Astrocyte (in vitro differentiated cells and primary cell): ENCODE measurements at regions not wholly inside any gene's neighbourhood (a gene's known extent, or its start where the extent isn't known, plus 50 kb on each side); places are given as distances from the start of the nearest gene placed in this dataset.
A peak's percentile ranks its signal among the peaks of the same experiment; 100 is the strongest.

ENCODE experiments used
- DNase-seq: peaks from one replicate; pipeline ENCODE4 v3.0.0-alpha.2; 2010; ENCODE audit warnings: low read depth
- FAIRE-seq: peaks from 2 replicates; lab custom pipeline; 2011; peaks lifted over from hg19 to GRCh38; lab: Jason Lieb, UNC
- H2AFZ ChIP-seq: 2 replicates; pipeline ENCODE4 v1.6.0; 2012; ENCODE audit warnings: low read depth, low read length, inconsistent platforms
- H3K27ac ChIP-seq: 2 replicates; pipeline ENCODE4 v1.5.1; 2011; ENCODE audit warnings: low read depth, low read length, inconsistent platforms
- H3K27me3 ChIP-seq: 2 replicates; pipeline ENCODE4 v1.6.0; 2011; ENCODE audit warnings: low read length, inconsistent platforms; ENCODE audit not compliant: insufficient read depth
- H3K36me3 ChIP-seq: 2 replicates; pipeline ENCODE4 v1.5.1; 2011; ENCODE audit warnings: low read length, inconsistent platforms; ENCODE audit not compliant: insufficient read depth
- H3K4me1 ChIP-seq: 2 replicates; pipeline ENCODE4 v1.5.1; 2011; ENCODE audit warnings: low read length, inconsistent platforms; ENCODE audit not compliant: insufficient read depth
- H3K4me2 ChIP-seq: 2 replicates; pipeline ENCODE4 v1.6.0; 2012; ENCODE audit warnings: low read length, inconsistent platforms
- H3K4me3 ChIP-seq: 2 replicates; pipeline ENCODE4 v1.5.1; 2011; ENCODE audit warnings: low read depth, mild to moderate bottlenecking, low read length, inconsistent platforms; ENCODE audit not compliant: insufficient read depth
- H3K79me2 ChIP-seq: 2 replicates; pipeline ENCODE4 v1.6.0; 2012; ENCODE audit warnings: mild to moderate bottlenecking, low read length, inconsistent platforms; ENCODE audit not compliant: insufficient read depth
- H3K9ac ChIP-seq: 2 replicates; pipeline ENCODE4 v1.6.0; 2012; ENCODE audit warnings: mild to moderate bottlenecking, low read length, inconsistent platforms
- H3K9me3 ChIP-seq: 2 replicates; pipeline ENCODE4 v1.5.1; 2012; ENCODE audit warnings: low read depth, mild to moderate bottlenecking, low read length, inconsistent platforms; ENCODE audit not compliant: insufficient read depth
- H4K20me1 ChIP-seq: 2 replicates; pipeline ENCODE4 v1.6.0; 2012; ENCODE audit warnings: low read length, inconsistent platforms; ENCODE audit not compliant: insufficient read depth
- H3K27ac Mint-ChIP-seq: one replicate; pipeline ENCODE4 v1.8.0; 2021; ENCODE audit warnings: mild to moderate bottlenecking, mixed read lengths; ENCODE audit not compliant: unreplicated experiment
- H3K27me3 Mint-ChIP-seq: one replicate; pipeline ENCODE4 v1.8.0; 2021; ENCODE audit warnings: low read depth, mixed read lengths; ENCODE audit not compliant: unreplicated experiment
- H3K36me3 Mint-ChIP-seq: one replicate; pipeline ENCODE4 v1.8.0; 2021; ENCODE audit warnings: low read depth, mixed read lengths; ENCODE audit not compliant: unreplicated experiment
- H3K4me1 Mint-ChIP-seq: one replicate; pipeline ENCODE4 v1.8.0; 2021; ENCODE audit warnings: low read depth, mixed read lengths; ENCODE audit not compliant: unreplicated experiment
- H3K4me3 Mint-ChIP-seq: one replicate; pipeline ENCODE4 v1.8.0; 2021; ENCODE audit warnings: mild to moderate bottlenecking, moderate library complexity, mixed read lengths; ENCODE audit not compliant: unreplicated experiment
- H3K9me3 Mint-ChIP-seq: one replicate; pipeline ENCODE4 v1.8.0; 2021; ENCODE audit warnings: mild to moderate bottlenecking, mixed read lengths; ENCODE audit not compliant: unreplicated experiment
- EZH2 ChIP-seq: IDR thresholded peaks from 2 replicates; pipeline ENCODE4 v1.6.1; 2012; ENCODE audit warnings: mild to moderate bottlenecking, low read length, inconsistent platforms; ENCODE audit not compliant: insufficient read depth
- TF ChIP-seq, protein P1 (sequence below): IDR thresholded peaks from 2 replicates; pipeline ENCODE4 v1.5.1; 2011; ENCODE audit warnings: low read depth, mild to moderate bottlenecking, inconsistent platforms, low read length, moderate library complexity; ENCODE audit not compliant: insufficient read depth

DNA sequence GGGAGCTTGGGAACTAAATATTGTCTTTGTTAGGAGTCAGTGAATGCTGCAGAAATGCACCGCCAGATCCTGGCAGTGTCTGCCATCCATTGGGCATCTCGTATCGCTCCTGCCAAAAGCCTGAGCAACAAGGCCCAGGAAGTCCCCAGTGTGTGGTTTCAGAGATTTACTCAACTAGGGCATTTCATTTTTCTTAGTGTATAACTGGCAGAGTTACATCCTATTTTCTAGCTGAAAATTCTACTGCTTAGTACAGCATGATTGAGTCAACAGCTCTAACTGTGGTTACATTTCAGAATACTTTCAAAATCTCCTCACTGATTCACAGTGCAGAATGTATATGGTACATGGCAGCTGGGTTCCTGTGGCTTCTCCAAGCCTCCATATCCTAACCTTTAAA lies 95.8 kb upstream of the CREB5 start:
- Histone ChIP-seq H3K4me1 (no peaks in the 10 kb centered on the region), H3K9me3 (no peaks in the 10 kb centered on the region), H3K9ac (no peak overlapping the region), H3K79me2 (no peaks in the 10 kb centered on the region), H2AFZ (no peak overlapping the region), H3K27ac (no peak overlapping the region), H3K36me3 (no peaks in the 10 kb centered on the region), H3K4me2 (no peak overlapping the region), H4K20me1 (no peaks in the 10 kb centered on the region), H3K27me3 (peaks cover 45% of the 10 kb centered on the region), H3K4me3 (no peak overlapping the region)
- DNase-seq (peak; percentile 61), FAIRE-seq (no peak)
- Mint-ChIP-seq H3K4me3 (no peak overlapping the region), H3K27me3 (peaks cover 19% of the 10 kb centered on the region), H3K36me3 (no peaks in the 10 kb centered on the region), H3K27ac (peak overlapping the region; percentile 70), H3K9me3 (no peaks in the 10 kb centered on the region), H3K4me1 (peaks cover 18% of the 10 kb centered on the region)
- TF ChIP-seq EZH2, result no peak
- TF ChIP-seq, protein P1, sequence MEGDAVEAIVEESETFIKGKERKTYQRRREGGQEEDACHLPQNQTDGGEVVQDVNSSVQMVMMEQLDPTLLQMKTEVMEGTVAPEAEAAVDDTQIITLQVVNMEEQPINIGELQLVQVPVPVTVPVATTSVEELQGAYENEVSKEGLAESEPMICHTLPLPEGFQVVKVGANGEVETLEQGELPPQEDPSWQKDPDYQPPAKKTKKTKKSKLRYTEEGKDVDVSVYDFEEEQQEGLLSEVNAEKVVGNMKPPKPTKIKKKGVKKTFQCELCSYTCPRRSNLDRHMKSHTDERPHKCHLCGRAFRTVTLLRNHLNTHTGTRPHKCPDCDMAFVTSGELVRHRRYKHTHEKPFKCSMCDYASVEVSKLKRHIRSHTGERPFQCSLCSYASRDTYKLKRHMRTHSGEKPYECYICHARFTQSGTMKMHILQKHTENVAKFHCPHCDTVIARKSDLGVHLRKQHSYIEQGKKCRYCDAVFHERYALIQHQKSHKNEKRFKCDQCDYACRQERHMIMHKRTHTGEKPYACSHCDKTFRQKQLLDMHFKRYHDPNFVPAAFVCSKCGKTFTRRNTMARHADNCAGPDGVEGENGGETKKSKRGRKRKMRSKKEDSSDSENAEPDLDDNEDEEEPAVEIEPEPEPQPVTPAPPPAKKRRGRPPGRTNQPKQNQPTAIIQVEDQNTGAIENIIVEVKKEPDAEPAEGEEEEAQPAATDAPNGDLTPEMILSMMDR, result no peak

- FAIRE-seq, result no peak
Measured at GRCh38 chr7:28318101-28318762, 94.1 kb upstream of the CREB5 start.

DNA sequence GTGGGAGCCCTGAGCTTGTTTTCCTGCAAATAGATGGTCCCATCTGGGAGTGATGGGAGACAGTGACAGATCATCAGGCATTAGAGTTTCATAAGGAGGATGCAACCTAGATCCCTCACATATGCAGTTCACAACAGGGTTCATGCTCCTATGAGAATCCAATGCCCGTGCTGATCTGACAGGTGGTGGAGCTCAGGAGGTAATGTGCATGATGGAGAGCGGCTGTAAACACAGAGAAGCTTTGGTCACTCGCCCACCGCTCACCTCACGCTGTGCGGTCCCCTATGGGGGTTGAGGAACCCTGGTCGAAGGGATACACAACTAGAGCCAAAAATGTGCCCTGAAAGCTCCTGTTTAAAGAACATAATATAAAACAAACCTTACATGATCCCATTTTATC lies 88.5 kb upstream of the CREB5 start:
- no peak overlapping the region for H3K27ac ChIP-seq
- peaks cover 7% of the 10 kb centered on the region for H3K27me3 Mint-ChIP-seq
- no peaks in the 10 kb centered on the region for H3K9me3 ChIP-seq
- H3K4me1 Mint-ChIP-seq, result no peaks in the 10 kb centered on the region
- H3K79me2 ChIP-seq, result no peaks in the 10 kb centered on the region
- H3K9me3 Mint-ChIP-seq, result no peaks in the 10 kb centered on the region
- H2AFZ ChIP-seq, result no peak overlapping the region
- H3K9ac ChIP-seq, result no peak overlapping the region
- peaks cover 17% of the 10 kb centered on the region for H3K27me3 ChIP-seq
- TF ChIP-seq, protein P1, result no peak
- no peak for TF ChIP-seq EZH2
- FAIRE-seq, result no peak
- H3K27ac Mint-ChIP-seq, result no peak overlapping the region
- DNase-seq, result no peak
- no peaks in the 10 kb centered on the region for H4K20me1 ChIP-seq
- no peak overlapping the region for H3K4me2 ChIP-seq
- no peak overlapping the region for H3K4me3 Mint-ChIP-seq
- no peaks in the 10 kb centered on the region for H3K4me1 ChIP-seq
- H3K4me3 ChIP-seq, result no peak overlapping the region
- H3K36me3 Mint-ChIP-seq, result no peaks in the 10 kb centered on the region
- no peaks in the 10 kb centered on the region for H3K36me3 ChIP-seq

More at GRCh38 chr7:28318101-28318762, 94.1 kb upstream of the CREB5 start:
- Mint-ChIP-seq H3K4me3 (no peak overlapping the region), H3K27ac (no peak overlapping the region), H3K27me3 (peaks cover 12% of the 10 kb centered on the region), H3K4me1 (peaks cover 18% of the 10 kb centered on the region), H3K9me3 (no peaks in the 10 kb centered on the region), H3K36me3 (no peaks in the 10 kb centered on the region)
- Histone ChIP-seq H3K79me2 (no peaks in the 10 kb centered on the region), H3K4me2 (no peak overlapping the region), H3K27me3 (peaks cover 28% of the 10 kb centered on the region), H3K4me1 (no peaks in the 10 kb centered on the region), H4K20me1 (no peaks in the 10 kb centered on the region), H2AFZ (no peak overlapping the region), H3K9ac (no peak overlapping the region), H3K27ac (no peak overlapping the region), H3K4me3 (no peak overlapping the region), H3K9me3 (no peaks in the 10 kb centered on the region), H3K36me3 (no peaks in the 10 kb centered on the region)
- DNase-seq, result no peak
- no peak for TF ChIP-seq EZH2
- TF ChIP-seq, protein P1, result no peak
